K562 (cell line): ENCODE measurements at regions not wholly inside any gene's neighbourhood (a gene's known extent, or its start where the extent isn't known, plus 50 kb on each side); places are given as distances from the start of the nearest gene placed in this dataset.

Source experiments
- ATAC-seq: fragments of 200-7000 bp; cut with Tn5 transposase; 3 replicates; pipeline ENCODE4 v1.9.1; 2020; ENCODE audit warnings: moderate library complexity
- BruUV-seq: library from RNA; stranded (reverse); fragments of 400-500 nt; replicated peaks from 2 replicates; lab custom pipeline; 2021; lab: Mats Ljungman, UMichigan
- CTCF ChIA-PET: fragments of 300-600 bp; formaldehyde crosslinking; extraction: SDS; loops from one replicate; lab custom pipeline; 2021; ENCODE audit warnings: low intra/inter-chr PET ratio; lab: Yijun Ruan, JAX
- POLR2A ChIA-PET: fragments of 300-600, 350-650 bp; sonication (Branson Sonifier 250); formaldehyde crosslinking; extraction: SDS; loops from one replicate; lab custom pipeline; 2021; ENCODE audit warnings: antibody characterized with exemption, inconsistent platforms; lab: Yijun Ruan, JAX
- DNase-seq, 4 experiments: peaks; one replicate each; pipeline versions ENCODE4 v3.0.0 to v3.0.0-alpha.2; 2011 to 2018; ENCODE audit warnings: low spot score in 3 of 4, mixed read lengths in 3 of 4; ENCODE audit errors: extremely low read depth in 1 of 4
- FAIRE-seq: peaks from 2 replicates; lab custom pipeline; 2011; peaks lifted over from hg19 to GRCh38; lab: Jason Lieb, UNC
- H2AFZ ChIP-seq: 2 replicates; pipeline ENCODE4 v1.6.0; 2011; ENCODE audit warnings: low read depth, low read length, control low read depth, inconsistent platforms
- H3K27ac ChIP-seq: fragments of 200-600 bp; 3 replicates; pipeline ENCODE4 v1.8.0; 2011; ENCODE audit warnings: low read depth, mild to moderate bottlenecking, control low read depth, inconsistent platforms, low read length, moderate library complexity, mixed read lengths; ENCODE audit errors: extremely low read depth
- H3K27me3 ChIP-seq, 2 experiments: fragments of 300-600 bp in 1 of 2; 2 replicates in 1 of 2; 3 replicates in 1 of 2; pipeline versions ENCODE4 v1.6.0 to v1.8.0; 2011; ENCODE audit warnings: inconsistent platforms in 2 of 2, low read length in 2 of 2, mild to moderate bottlenecking in 1 of 2, mixed read lengths in 1 of 2, moderate library complexity in 1 of 2; ENCODE audit not compliant: control insufficient read depth in 2 of 2, insufficient read depth in 2 of 2
- H3K36me3 ChIP-seq: fragments of 300-600 bp; 3 replicates; pipeline ENCODE4 v1.8.0; 2011; ENCODE audit warnings: mild to moderate bottlenecking, low read length, inconsistent platforms; ENCODE audit not compliant: control insufficient read depth, insufficient read depth
- H3K4me1 ChIP-seq, 2 experiments: fragments of 200-600 bp in 1 of 2; replicated peaks in 1 of 2; 2 replicates in 1 of 2; 3 replicates in 1 of 2; pipeline versions ENCODE4 v1.5.1 to v1.8.0; 2011; ENCODE audit warnings: inconsistent platforms in 2 of 2, low read length in 2 of 2, mild to moderate bottlenecking in 1 of 2, mixed read lengths in 1 of 2, moderate library complexity in 1 of 2; ENCODE audit not compliant: control insufficient read depth in 2 of 2, insufficient read depth in 2 of 2
- H3K4me2 ChIP-seq: 2 replicates; pipeline ENCODE4 v1.6.1; 2011; ENCODE audit warnings: low read length, control low read depth, inconsistent platforms, mixed read lengths; ENCODE audit not compliant: insufficient read depth
- H3K4me3 ChIP-seq: fragments of 200-600 bp; sonication (generic), shearing (Covaris generic); 2 replicates; pipeline ENCODE4 v1.5.1; 2016; ENCODE audit warnings: control low read depth, inconsistent platforms
- H3K79me2 ChIP-seq: fragments of 200-600 bp; 3 replicates; pipeline ENCODE4 v1.8.0; 2011; ENCODE audit warnings: low read length, inconsistent platforms; ENCODE audit not compliant: control insufficient read depth, insufficient read depth
- H3K9ac ChIP-seq, 2 experiments: 2 replicates each; pipeline versions ENCODE4 v1.6.0 to v1.6.1; 2011; ENCODE audit warnings: low read depth in 2 of 2, low read length in 2 of 2, control low read depth in 1 of 2, inconsistent platforms in 1 of 2, mild to moderate bottlenecking in 1 of 2, mixed read lengths in 1 of 2; ENCODE audit not compliant: insufficient read depth in 1 of 2
- H3K9me1 ChIP-seq: one replicate; pipeline ENCODE4 v1.6.0; 2011; ENCODE audit warnings: inconsistent platforms, mild to moderate bottlenecking, low read length, moderate library complexity; ENCODE audit not compliant: control insufficient read depth, insufficient read depth
- H3K9me3 ChIP-seq: replicated peaks from 2 replicates; pipeline ENCODE4 v1.5.1; 2011; ENCODE audit warnings: low read depth, low read length, inconsistent platforms; ENCODE audit not compliant: control insufficient read depth, insufficient read depth
- H4K20me1 ChIP-seq: replicated peaks from 2 replicates; pipeline ENCODE4 v1.6.1; 2011; ENCODE audit warnings: low read length, inconsistent platforms, mixed read lengths; ENCODE audit not compliant: control insufficient read depth, insufficient read depth
- BRD9 ChIP-seq: fragments of 450-650 bp; IDR thresholded peaks from 2 replicates; pipeline ENCODE4 v1.6.1; 2018; ENCODE audit warnings: low read depth; ENCODE audit not compliant: partially characterized antibody
- CC2D1A ChIP-seq: fragments of 450-650 bp; IDR thresholded peaks from 2 replicates; pipeline ENCODE4 v1.6.1; 2017; ENCODE audit warnings: mild to moderate bottlenecking
- DNMT1 ChIP-seq: fragments of 450-650 bp; IDR thresholded peaks from 2 replicates; pipeline ENCODE4 v1.6.1; 2016; ENCODE audit warnings: antibody characterized with exemption, mild to moderate bottlenecking
- ETS1 ChIP-seq: conservative IDR thresholded peaks from 2 replicates; pipeline ENCODE4 v1.6.1; 2011; ENCODE audit warnings: low read depth, mild to moderate bottlenecking, low read length; ENCODE audit not compliant: control insufficient read depth
- ETV5 ChIP-seq: sonication (generic); formaldehyde crosslinking; IDR thresholded peaks from 2 replicates; pipeline ENCODE4 v1.4.0; 2020; ENCODE audit warnings: low read depth, mild to moderate bottlenecking, missing genetic modification reagents
- HDAC8 ChIP-seq: fragments of 450-650 bp; IDR thresholded peaks from 2 replicates; pipeline ENCODE4 v1.6.1; 2016; ENCODE audit warnings: mild to moderate bottlenecking, missing genetic modification characterization, moderate library complexity, missing compliant biosample characterization
- ILK ChIP-seq: fragments of 450-650 bp; IDR thresholded peaks from 2 replicates; pipeline ENCODE4 v1.6.1; 2016; ENCODE audit warnings: missing genetic modification characterization, low read depth, mild to moderate bottlenecking, missing compliant biosample characterization, moderate library complexity, borderline replicate concordance
- MEIS2 ChIP-seq: fragments of 450-650 bp; IDR thresholded peaks from 2 replicates; pipeline ENCODE4 v1.6.1; 2014; ENCODE audit warnings: mild to moderate bottlenecking; ENCODE audit not compliant: partially characterized antibody
- MYNN ChIP-seq, 2 experiments: sonication (generic); formaldehyde crosslinking in 1 of 2; IDR thresholded peaks; 2 replicates each; pipeline versions ENCODE4 v1.5.0 to v1.6.1; 2016 to 2020; ENCODE audit warnings: antibody characterized with exemption in 1 of 2, missing genetic modification reagents in 1 of 2
- NR0B1 ChIP-seq: fragments of 450-650 bp; IDR thresholded peaks from one replicate; pipeline ENCODE4 v1.6.1; 2018; ENCODE audit warnings: mild to moderate bottlenecking, moderate library complexity; ENCODE audit not compliant: partially characterized antibody
- OTX1 ChIP-seq: fragments of 450-650 bp; formaldehyde crosslinking; IDR thresholded peaks from 2 replicates; pipeline ENCODE4 v1.4.0; 2022; ENCODE audit warnings: mild to moderate bottlenecking
- POLR2AphosphoS2 ChIP-seq: IDR thresholded peaks from 2 replicates; pipeline ENCODE4 v1.6.1; 2012; ENCODE audit warnings: low read length, improper control_type of control experiment
- POLR2B ChIP-seq: fragments of 450-650 bp; IDR thresholded peaks from 2 replicates; pipeline ENCODE4 v1.6.1; 2018; ENCODE audit warnings: low read depth; ENCODE audit not compliant: partially characterized antibody
- SRSF7 ChIP-seq: fragments of 200-400 bp; formaldehyde crosslinking; optimal IDR thresholded peaks from 2 replicates; pipeline ENCODE3; 2017; ENCODE audit warnings: mild to moderate bottlenecking, low read depth, low read length
- TBP ChIP-seq: optimal IDR thresholded peaks from 2 replicates; pipeline ENCODE3; 2011; ENCODE audit warnings: low read depth, low read length, improper control_type of control experiment
- TRIM24 ChIP-seq, 2 experiments: fragments of 450-650 bp; IDR thresholded peaks; 2 replicates each; pipeline ENCODE4 v1.6.1; 2016
- ZBTB9 ChIP-seq: fragments of 450-650 bp; formaldehyde crosslinking; IDR thresholded peaks from 2 replicates; pipeline ENCODE4 v1.4.0; 2020; ENCODE audit warnings: mild to moderate bottlenecking, moderate library complexity
- WGBS: fragments of 100-300 bp; shearing (Covaris generic); methylation state at CpG from one replicate; pipeline ENCODE4 v1.1.6; 2016; ENCODE audit warnings: low coverage, mixed read lengths; ENCODE audit not compliant: insufficient coverage; ENCODE audit errors: missing lambda C conversion rate; 5-methylcytosine and 5-hydroxymethylcytosine counted together
- in situ Hi-C: fragments of 300-500 bp; cut with MboI; formaldehyde crosslinking; loops from 4 replicates; pipeline ENCODE4 v1.15.0; 2018; ENCODE audit warnings: inconsistent platforms, mixed read lengths
- intact Hi-C: fragments of 100-400 bp; cut with micrococcal nuclease; formaldehyde crosslinking; loops from 2 replicates; pipeline ENCODE4 v1.14.2; 2022

GRCh38 chr10:130481076-130481930 lies 345.1 kb downstream of the GLRX3 start:
- H3K36me3 ChIP-seq: no peaks in the 10 kb centered on the region
- H4K20me1 ChIP-seq: no peaks in the 10 kb centered on the region
- H3K9ac ChIP-seq: no peak overlapping the region
- H3K27ac ChIP-seq: no peak overlapping the region
- no peak overlapping the region for H3K4me3 ChIP-seq
- H3K9me1 ChIP-seq: no peaks in the 10 kb centered on the region
- H3K9me3 ChIP-seq: no peaks in the 10 kb centered on the region
- H2AFZ ChIP-seq: no peak overlapping the region
- DNase-seq (no peak), ATAC-seq (no peak), FAIRE-seq (no peak)
- no peaks in the 10 kb centered on the region for H3K4me1 ChIP-seq
- TF ChIP-seq NR0B1 (no peak), HDAC8 (tag) (no peak), ETS1 (no peak), POLR2B (no peak), POLR2AphosphoS2 (no peak), ZBTB9 (CRISPR knock-in tag) (no peak), BRD9 (no peak), ILK (tag) (no peak), MYNN (IDR thresholded peaks at IDR 0.05) (no peak), MYNN (CRISPR knock-in tag; IDR thresholded peaks at IDR 0.05) (no peak), TRIM24 (IDR thresholded peaks at IDR 0.05) (no peak), DNMT1 (no peak), TBP (no peak), SRSF7 (no peak), MEIS2 (no peak), ETV5 (no peak), CC2D1A (no peak), OTX1 (no peak)
- no TSS peak for BruUV-seq
- peaks cover 0 to 15% of the 10 kb centered on the region in 2 experiments; a peak in 2 of 5 replicates for H3K27me3 ChIP-seq
- intact Hi-C loops: no loop called here
- ChIA-PET POLR2A (interaction anchor here (1.7 kb wide), 1 partner anchor 9 kb away, joined by 6 read pairs; no protein-coding TSS in a partner anchor), CTCF (no interaction called here)
- H3K79me2 ChIP-seq: no peaks in the 10 kb centered on the region
- WGBS: 0% methylated on average over 16 of the region's 18 CpGs
- no peak overlapping the region for H3K4me2 ChIP-seq
- in situ Hi-C loops: no loop called here
